Rectal smooth muscle tissue (tissue), 1 donor: ENCODE measurements at regions not wholly inside any gene's neighbourhood (a gene's known extent, or its start where the extent isn't known, plus 50 kb on each side); places are given as distances from the start of the nearest gene placed in this dataset.
"Not testable (repeated sequence)": the region's sequence is repeated elsewhere in the genome, so short reads cannot be mapped to it uniquely, and the experiment has no call there.

Experiments used
- H3K27ac ChIP-seq: one replicate; pipeline ENCODE4 v1.7.0; 2013; ENCODE audit warnings: low read depth, low read length, inconsistent platforms
- H3K27me3 ChIP-seq: one replicate; pipeline ENCODE4 v1.7.0; 2013; ENCODE audit warnings: low read length; ENCODE audit not compliant: control insufficient read depth, insufficient read depth
- H3K36me3 ChIP-seq: one replicate; pipeline ENCODE4 v1.7.0; 2013; ENCODE audit warnings: low read length; ENCODE audit not compliant: control insufficient read depth, insufficient read depth
- H3K4me1 ChIP-seq: one replicate; pipeline ENCODE4 v1.7.0; 2013; ENCODE audit warnings: low read length; ENCODE audit not compliant: control insufficient read depth, insufficient read depth
- H3K4me3 ChIP-seq: one replicate; pipeline ENCODE4 v1.7.0; 2013; ENCODE audit warnings: low read length
- H3K9ac ChIP-seq: one replicate; pipeline ENCODE4 v1.7.0; 2013; ENCODE audit warnings: low read length

DNA sequence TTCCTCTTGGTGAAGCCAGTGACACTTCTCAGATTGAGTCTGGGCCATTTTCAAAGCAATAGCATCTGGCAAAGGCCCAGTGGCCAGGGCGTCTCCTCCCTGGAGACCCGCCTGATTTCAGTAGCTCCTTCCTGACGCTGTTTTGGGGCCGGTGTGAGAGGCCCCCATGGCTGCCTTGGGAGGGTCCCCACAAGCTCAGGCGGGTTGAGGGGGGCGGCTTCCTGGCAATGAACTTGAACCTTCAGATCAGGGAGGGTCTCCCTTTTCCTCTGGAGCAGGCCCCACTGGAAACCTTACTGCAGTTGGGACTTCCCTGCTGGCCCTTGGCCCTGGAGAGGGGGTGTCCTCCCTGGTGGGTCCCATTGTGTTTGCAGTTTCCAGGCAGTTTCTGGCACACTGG is 121.2 kb downstream of the CRYAA start:
- no peaks in the 10 kb centered on the region for H3K36me3 ChIP-seq
- no peak overlapping the region for H3K27ac ChIP-seq
- no peaks in the 10 kb centered on the region for H3K4me1 ChIP-seq

DNA sequence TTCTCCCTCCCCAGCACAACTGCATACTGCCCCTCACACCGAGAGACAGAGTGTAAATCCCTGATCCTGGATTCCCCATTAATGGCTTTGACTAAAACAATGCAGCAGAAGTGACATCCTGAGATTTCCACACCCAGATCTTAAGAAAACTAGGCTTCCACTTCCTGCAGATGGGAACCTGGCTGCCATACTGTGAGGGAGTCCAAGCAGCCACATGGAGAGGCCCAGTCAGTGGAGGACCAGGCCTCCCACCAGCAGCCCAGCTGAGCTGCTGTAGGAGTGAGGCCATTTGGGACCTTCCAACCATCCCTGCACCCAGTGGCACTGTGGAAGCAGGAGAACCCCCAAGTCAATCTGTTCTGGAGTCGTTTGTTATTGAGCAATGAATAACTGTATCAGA is 120.6 kb downstream of the CRYAA start:
- Histone ChIP-seq H3K4me1 (no peaks in the 10 kb centered on the region), H3K27ac (no peak overlapping the region), H3K27me3 (no peaks in the 10 kb centered on the region)

More for the DNA sequence above, 121.2 kb downstream of the CRYAA start:
- H3K27me3 ChIP-seq, result no peaks in the 10 kb centered on the region
- no peak overlapping the region for H3K9ac ChIP-seq
- H3K4me3 ChIP-seq, result no peak overlapping the region

DNA sequence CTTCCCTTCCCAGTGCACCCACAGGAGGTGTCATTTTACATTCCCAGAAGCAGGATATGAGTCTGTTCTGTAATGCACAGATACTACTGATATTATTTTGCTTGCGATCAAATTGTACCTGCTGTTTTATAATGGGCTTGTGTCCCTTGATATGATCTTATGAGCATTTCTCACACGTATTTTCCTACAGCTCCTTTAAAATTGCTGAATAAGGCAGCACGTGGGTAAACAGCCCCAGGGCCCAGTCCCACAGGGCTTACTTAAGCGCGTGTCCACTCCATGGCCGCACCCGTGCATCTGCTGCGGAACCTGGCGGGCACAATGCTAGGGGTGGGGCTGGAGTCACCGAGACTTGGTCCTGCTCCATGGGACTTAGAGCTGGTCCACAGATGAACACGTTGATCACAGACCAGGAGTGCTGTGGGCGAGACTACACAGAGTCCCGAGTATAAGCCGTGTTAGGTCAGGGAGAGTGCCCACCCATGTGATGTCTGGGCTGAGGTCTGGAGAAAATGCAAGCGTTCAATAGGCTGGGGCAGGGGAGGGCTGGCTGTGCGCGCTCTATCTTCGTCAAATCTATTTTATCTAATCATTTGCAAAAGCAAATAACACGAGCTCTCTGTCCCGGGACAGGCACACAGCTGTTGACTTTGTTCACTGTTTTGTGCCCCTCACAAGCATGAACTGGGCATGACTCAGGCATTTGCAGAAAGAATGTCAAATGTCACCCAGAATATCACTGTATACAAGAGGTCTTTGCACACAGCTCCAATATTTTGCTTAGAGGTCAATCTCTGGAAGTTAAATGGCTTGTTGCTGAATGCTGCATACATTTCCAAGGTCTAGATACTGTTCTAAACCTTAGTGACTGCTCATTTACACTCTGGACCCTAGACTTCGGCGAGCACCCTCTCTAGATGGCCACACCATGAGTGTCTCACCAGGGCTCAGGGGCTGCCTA is 119.3 kb downstream of the CRYAA start:
- no peak overlapping the region for H3K27ac ChIP-seq
- H3K36me3 ChIP-seq, result no peaks in the 10 kb centered on the region
- no peak overlapping the region for H3K4me3 ChIP-seq
- H3K4me1 ChIP-seq, result no peaks in the 10 kb centered on the region
- no peak overlapping the region for H3K9ac ChIP-seq
- no peaks in the 10 kb centered on the region for H3K27me3 ChIP-seq

More for the DNA sequence above, 120.6 kb downstream of the CRYAA start:
- H3K4me3 ChIP-seq, result no peak overlapping the region
- no peaks in the 10 kb centered on the region for H3K36me3 ChIP-seq
- no peak overlapping the region for H3K9ac ChIP-seq

DNA sequence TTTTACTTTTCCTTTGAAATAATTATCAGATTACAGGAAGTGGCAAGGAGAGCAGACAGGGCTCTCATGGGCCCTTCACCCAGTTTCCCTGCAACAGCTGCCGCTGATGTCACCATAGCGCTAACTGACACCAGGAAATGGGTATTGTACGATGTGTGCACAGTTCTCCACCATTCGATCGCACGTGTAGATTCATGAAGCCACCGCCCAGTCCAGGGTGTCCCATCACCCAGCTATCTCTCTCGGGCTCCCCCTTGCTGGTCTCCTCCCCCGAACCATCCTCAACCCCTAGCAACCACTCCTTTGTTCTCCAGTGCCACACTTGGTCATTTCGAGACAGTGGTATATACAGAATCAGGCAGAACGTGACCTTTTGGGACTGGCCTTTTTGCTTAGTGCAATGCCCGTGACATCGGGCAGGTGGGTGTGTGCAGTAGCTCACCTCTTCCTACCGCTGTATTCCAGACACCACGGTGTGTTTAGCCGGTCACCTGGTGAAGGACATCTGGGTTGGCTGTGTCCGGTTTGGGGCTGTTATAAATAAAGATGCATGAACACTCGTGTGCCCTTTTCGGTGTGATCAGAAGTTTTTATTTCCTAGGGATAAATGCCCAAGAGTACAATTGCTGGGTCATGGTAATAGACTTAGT is 118.4 kb downstream of the CRYAA start:
- Histone ChIP-seq H3K27me3 (no peaks in the 10 kb centered on the region), H3K4me3 (no peak overlapping the region), H3K9ac (no peak overlapping the region), H3K27ac (no peak overlapping the region), H3K36me3 (no peaks in the 10 kb centered on the region), H3K4me1 (no peaks in the 10 kb centered on the region)

DNA sequence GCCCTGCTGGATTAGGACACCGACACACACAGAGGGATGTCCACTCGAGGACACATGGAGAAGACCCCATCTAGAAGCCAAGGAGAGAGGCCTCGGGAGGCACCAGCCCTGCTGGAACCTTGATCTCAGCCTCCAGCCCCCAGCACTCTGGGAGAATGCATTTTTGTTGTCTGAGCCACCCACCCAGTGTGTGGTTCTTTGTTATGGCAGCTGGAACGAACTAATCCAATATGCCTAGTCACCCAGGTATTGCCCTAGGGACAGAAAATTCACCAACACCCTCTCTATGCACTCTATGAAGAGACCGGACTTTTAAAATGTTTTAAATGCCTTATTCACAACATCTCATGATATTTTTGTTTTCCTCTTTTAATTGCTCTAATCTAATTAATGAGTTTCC is 117.4 kb downstream of the CRYAA start:
- Histone ChIP-seq H3K27ac (no peak overlapping the region), H3K36me3 (no peaks in the 10 kb centered on the region), H3K9ac (no peak overlapping the region), H3K27me3 (no peaks in the 10 kb centered on the region), H3K4me3 (no peak overlapping the region), H3K4me1 (no peaks in the 10 kb centered on the region)

DNA sequence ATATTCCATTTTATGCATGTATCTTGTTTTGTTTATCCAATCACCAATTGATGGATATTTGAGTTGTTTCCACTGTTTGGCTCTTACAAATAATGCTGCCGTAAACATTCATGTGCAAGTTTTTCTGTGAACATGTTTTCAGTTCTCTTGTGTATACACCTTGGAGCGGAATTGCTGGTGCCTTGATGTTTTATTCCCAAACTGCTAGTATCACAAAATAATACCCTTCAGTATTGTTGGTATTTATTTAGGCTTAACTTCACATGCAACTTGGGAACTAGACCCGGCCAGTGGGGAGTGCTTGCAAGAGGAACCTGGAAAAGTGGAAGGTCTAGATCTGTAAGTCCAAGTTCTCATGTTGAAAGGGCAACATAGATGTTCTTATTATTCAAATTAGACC is 115.9 kb downstream of the CRYAA start:
- Histone ChIP-seq H3K27ac (no peak overlapping the region), H3K36me3 (no peaks in the 10 kb centered on the region), H3K27me3 (no peaks in the 10 kb centered on the region), H3K9ac (no peak overlapping the region), H3K4me1 (no peaks in the 10 kb centered on the region), H3K4me3 (no peak overlapping the region)

DNA sequence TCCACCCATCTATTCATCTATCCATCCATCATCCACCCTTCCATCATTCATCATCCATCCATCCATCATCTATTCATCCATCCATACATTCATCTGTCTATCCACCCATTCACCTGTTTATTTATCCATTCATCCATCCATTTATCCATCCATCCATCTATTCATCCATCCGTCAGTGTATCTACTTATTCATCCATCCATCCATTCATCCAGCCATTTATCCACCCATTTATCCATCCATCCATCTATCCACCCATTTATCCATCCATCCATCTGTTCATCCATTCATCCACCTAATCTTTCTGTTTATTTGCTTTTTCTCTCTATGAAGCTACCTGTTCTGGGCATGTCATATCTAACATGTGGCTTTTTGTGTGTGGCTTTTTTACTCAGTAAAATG is 115.4 kb downstream of the CRYAA start:
- Histone ChIP-seq H3K27me3 (no peaks in the 10 kb centered on the region), H3K36me3 (no peaks in the 10 kb centered on the region), H3K27ac (no peak overlapping the region), H3K4me3 (no peak overlapping the region), H3K4me1 (no peaks in the 10 kb centered on the region), H3K9ac (no peak overlapping the region)

DNA sequence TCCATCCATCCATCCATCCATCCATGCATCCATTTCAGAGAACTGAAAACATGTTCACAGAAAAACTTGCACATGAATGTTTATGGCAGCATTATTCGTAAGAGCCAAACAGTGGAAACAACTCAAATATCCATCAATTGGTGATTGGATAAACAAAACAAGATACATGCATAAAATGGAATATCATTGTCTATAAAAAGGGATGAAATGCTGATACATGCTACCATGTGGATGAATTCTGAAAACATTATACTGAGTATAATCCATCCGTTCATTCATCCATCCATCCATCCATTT is 115.1 kb downstream of the CRYAA start:
- not testable (repeated sequence) for H3K27me3 ChIP-seq, H3K4me1 ChIP-seq, H3K4me3 ChIP-seq, H3K36me3 ChIP-seq, H3K9ac ChIP-seq, H3K27ac ChIP-seq

DNA sequence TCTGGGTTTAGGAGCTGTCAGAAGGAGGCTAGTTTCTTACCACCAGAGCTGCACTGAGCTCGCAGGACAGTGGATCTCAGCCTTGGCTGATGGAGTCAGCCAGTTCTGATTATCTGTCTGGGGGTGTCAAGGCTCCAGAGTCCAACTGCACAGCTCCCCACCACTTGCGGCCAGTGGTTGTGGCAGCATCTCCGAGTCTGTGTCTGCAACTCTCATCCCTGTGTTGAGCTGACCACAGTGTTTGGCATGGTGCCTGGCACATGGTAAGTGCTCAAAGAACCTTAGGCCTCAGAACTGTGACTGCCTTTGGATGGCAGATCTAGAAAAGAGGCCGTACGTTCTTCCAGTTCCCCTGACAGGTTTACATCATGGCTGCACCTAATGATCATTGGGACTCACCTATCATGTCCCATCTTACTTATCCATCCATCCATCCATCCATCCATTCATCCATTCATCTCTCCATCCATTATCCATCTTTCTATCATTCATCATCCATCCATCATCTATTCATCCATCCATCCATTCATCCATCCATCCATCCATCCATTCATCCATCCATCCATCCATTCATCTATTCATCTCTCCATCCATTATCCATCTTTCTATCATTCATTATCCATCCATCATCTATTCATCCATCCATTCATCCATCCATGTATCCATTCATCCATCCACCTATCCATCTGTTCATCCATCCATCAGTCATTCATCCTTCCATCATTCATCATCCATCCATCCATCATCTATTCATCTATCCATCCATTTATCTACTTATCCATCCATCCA is 114.5 kb downstream of the CRYAA start:
- H3K36me3 ChIP-seq, result no peaks in the 10 kb centered on the region
- H3K4me3 ChIP-seq, result no peak overlapping the region
- H3K27ac ChIP-seq, result no peak overlapping the region
- no peak overlapping the region for H3K9ac ChIP-seq
- H3K27me3 ChIP-seq, result no peaks in the 10 kb centered on the region
- no peaks in the 10 kb centered on the region for H3K4me1 ChIP-seq

DNA sequence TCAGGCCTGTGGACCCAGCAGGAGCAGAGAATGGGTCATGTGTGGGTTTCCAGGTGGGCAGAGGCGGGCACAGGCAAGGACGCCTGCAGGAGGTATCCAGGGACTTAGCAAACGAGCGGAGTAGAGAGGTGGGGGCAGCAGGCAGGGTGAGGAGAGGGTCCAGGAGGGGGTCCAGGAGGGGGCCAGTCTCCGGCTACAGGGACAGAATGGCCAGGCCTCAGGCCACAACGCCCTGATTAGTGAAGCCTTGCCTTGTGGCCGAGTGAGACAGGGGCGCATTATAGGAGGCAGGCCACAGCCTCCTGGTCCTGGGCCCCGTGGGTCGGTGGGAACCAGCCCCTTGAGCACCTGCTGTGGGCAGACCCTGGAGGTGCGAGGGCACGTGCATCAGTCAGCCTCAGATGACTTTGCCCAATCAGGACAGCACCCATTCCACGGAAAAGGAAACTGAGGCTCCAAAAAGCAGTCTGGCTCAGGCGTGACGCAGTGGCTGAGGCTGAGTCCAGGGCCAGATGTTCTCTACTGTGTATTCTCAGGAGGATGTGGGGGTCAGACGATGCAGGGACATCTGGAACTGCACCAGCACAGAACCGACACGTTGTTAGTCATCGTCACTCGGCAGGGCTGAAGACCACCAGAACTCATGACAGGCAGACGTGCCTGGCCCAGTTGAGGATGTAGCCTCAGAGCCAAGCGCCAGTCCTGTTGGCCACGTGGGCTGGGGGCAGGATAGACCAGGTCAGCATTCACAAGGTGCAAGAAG is 113.7 kb downstream of the CRYAA start:
- Histone ChIP-seq H3K27me3 (peaks cover 3% of the 10 kb centered on the region), H3K4me3 (no peak overlapping the region), H3K36me3 (no peaks in the 10 kb centered on the region), H3K27ac (no peak overlapping the region), H3K9ac (no peak overlapping the region), H3K4me1 (peaks cover 4% of the 10 kb centered on the region)

DNA sequence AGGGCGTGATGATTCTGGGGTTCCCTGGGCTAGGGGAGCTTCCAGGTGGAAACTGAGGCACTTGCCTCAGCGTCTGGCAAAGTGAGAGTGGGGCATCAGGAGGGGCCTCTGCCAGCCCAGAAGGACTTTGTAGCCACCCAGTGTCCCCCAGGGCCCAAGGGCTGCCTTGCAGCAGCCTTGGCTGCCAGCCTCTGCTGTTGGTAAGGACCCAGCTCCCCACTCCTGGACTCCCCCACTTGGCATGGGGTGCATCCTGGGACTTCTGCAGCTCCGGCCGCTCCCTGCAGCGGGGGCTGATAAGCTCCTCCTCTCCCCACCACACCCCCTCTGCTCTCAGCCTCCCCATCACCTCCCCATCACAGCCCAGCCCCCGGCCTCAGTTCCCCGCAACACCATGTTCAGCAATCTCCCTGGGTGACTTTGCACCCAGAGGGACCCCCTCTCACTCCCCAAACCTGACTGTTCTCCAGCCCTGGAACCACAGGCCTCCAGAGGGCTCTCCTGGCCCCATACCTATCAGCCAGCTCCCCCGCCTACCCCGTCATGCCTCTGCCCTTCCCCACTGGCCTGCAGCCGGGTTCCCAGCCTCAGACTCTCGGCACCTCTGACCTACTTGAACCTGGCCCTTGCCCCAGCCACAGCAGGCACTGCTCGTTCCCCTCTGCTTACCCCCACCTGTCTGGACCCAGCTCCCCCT is 113.0 kb downstream of the CRYAA start:
- peaks cover 6% of the 10 kb centered on the region for H3K4me1 ChIP-seq
- H3K27me3 ChIP-seq, result peaks cover 7% of the 10 kb centered on the region
- no peaks in the 10 kb centered on the region for H3K36me3 ChIP-seq
- no peak overlapping the region for H3K9ac ChIP-seq
- H3K27ac ChIP-seq, result no peak overlapping the region
- no peak overlapping the region for H3K4me3 ChIP-seq
